CD8-positive, alpha-beta memory T cell (primary cell): ENCODE measurements at regions not wholly inside any gene's neighbourhood (a gene's known extent, or its start where the extent isn't known, plus 50 kb on each side); places are given as distances from the start of the nearest gene placed in this dataset.

ENCODE experiments used
- CTCF ChIA-PET: fragments of 350-600 bp; sonication (Branson Sonifier 250); formaldehyde crosslinking; loops from one replicate; lab custom pipeline; 2021; ENCODE audit warnings: antibody characterized with exemption; lab: Charles Lee
- POLR2A ChIA-PET: fragments of 350-600 bp; sonication (Branson Sonifier 250); formaldehyde crosslinking; loops from one replicate; lab custom pipeline; 2021; ENCODE audit warnings: antibody characterized with exemption; lab: Charles Lee
- DNase-seq, 5 donors: peaks; one replicate each; pipeline versions ENCODE4 v3.0.0 to v3.0.0-alpha.2; 2020 to 2022; ENCODE audit warnings: mixed read lengths in 1 of 5
- H3K27ac ChIP-seq: one replicate; pipeline ENCODE4 v1.7.0; 2013; ENCODE audit warnings: low read depth, mild to moderate bottlenecking, low read length, moderate library complexity
- H3K27me3 ChIP-seq: 2 replicates; pipeline ENCODE4 v1.7.0; 2013; ENCODE audit warnings: low read length, mild to moderate bottlenecking; ENCODE audit not compliant: insufficient read depth, poor library complexity, severe bottlenecking
- H3K36me3 ChIP-seq: 2 replicates; pipeline ENCODE4 v1.7.0; 2013; ENCODE audit warnings: mild to moderate bottlenecking, low read length, moderate library complexity; ENCODE audit not compliant: insufficient read depth
- H3K4me1 ChIP-seq: 2 replicates; pipeline ENCODE4 v1.7.0; 2013; ENCODE audit warnings: mild to moderate bottlenecking, low read length, moderate library complexity; ENCODE audit not compliant: insufficient read depth
- H3K4me3 ChIP-seq: 2 replicates; pipeline ENCODE4 v1.7.0; 2013; ENCODE audit warnings: mild to moderate bottlenecking, low read length
- H3K9me3 ChIP-seq: 2 replicates; pipeline ENCODE4 v1.7.0; 2013; ENCODE audit warnings: mild to moderate bottlenecking, low read length
- H3K27ac Mint-ChIP-seq, 8 donors: one replicate each; pipeline ENCODE4 v1.8.0; 2020 to 2021; ENCODE audit warnings: mixed read lengths in 8 of 8, mild to moderate bottlenecking in 6 of 8, inconsistent platforms in 3 of 8, moderate library complexity in 3 of 8
- H3K27me3 Mint-ChIP-seq, 2 donors: one replicate each; pipeline ENCODE4 v1.8.0; 2020 to 2021; ENCODE audit warnings: mixed read lengths in 2 of 2, mild to moderate bottlenecking in 1 of 2, moderate library complexity in 1 of 2
- H3K36me3 Mint-ChIP-seq, 3 donors: one replicate each; pipeline ENCODE4 v1.8.0; 2020 to 2021; ENCODE audit warnings: mixed read lengths in 3 of 3, inconsistent platforms in 1 of 3, mild to moderate bottlenecking in 1 of 3
- H3K4me1 Mint-ChIP-seq, 3 donors: one replicate each; pipeline ENCODE4 v1.8.0; 2020 to 2021; ENCODE audit warnings: mixed read lengths in 3 of 3, inconsistent platforms in 1 of 3, mild to moderate bottlenecking in 1 of 3
- H3K4me3 Mint-ChIP-seq, 7 donors: one replicate each; pipeline ENCODE4 v1.8.0; 2020 to 2021; ENCODE audit warnings: mixed read lengths in 7 of 7, mild to moderate bottlenecking in 6 of 7, moderate library complexity in 4 of 7, inconsistent platforms in 2 of 7
- H3K9me3 Mint-ChIP-seq, 5 donors: one replicate each; pipeline ENCODE4 v1.8.0; 2020 to 2022; ENCODE audit warnings: mixed read lengths in 5 of 5, mild to moderate bottlenecking in 3 of 5, moderate library complexity in 2 of 5, inconsistent platforms in 1 of 5

- ChIA-PET CTCF (no interaction called here), POLR2A (no interaction called here)
- H3K27ac Mint-ChIP-seq, result no peak overlapping the region
Observed at GRCh38 chr2:121140734-121141133, 144.3 kb downstream of the TFCP2L1 start.

GRCh38 chr2:121142452-121142851 is 142.6 kb downstream of the TFCP2L1 start:
- H3K27me3 Mint-ChIP-seq, result peaks cover 2 to 4% of the 10 kb centered on the region in 2 donors
- ChIA-PET CTCF (no interaction called here), POLR2A (no interaction called here)
- H3K36me3 ChIP-seq, result no peaks in the 10 kb centered on the region
- no peaks in the 10 kb centered on the region for H3K4me1 ChIP-seq
- no peak overlapping the region for H3K27ac ChIP-seq
- H3K9me3 ChIP-seq, result no peaks in the 10 kb centered on the region
- H3K4me3 Mint-ChIP-seq, result no peak overlapping the region
- H3K9me3 Mint-ChIP-seq, result peaks cover 0 to 5% (median 0%) of the 10 kb centered on the region in 5 donors
- no peaks in the 10 kb centered on the region for H3K36me3 Mint-ChIP-seq
- no peak overlapping the region for H3K4me3 ChIP-seq
- no peak overlapping the region for H3K27ac Mint-ChIP-seq
- H3K27me3 ChIP-seq, result no peaks in the 10 kb centered on the region
- no peak for DNase-seq
- no peaks in the 10 kb centered on the region for H3K4me1 Mint-ChIP-seq

More at GRCh38 chr2:121140734-121141133, 144.3 kb downstream of the TFCP2L1 start:
- H3K27me3 Mint-ChIP-seq, result peaks cover 2 to 4% of the 10 kb centered on the region in 2 donors
- H3K4me3 Mint-ChIP-seq, result no peak overlapping the region
- Histone ChIP-seq H3K9me3 (no peaks in the 10 kb centered on the region), H3K4me1 (no peaks in the 10 kb centered on the region), H3K27ac (no peak overlapping the region), H3K36me3 (no peaks in the 10 kb centered on the region), H3K27me3 (no peaks in the 10 kb centered on the region), H3K4me3 (no peak overlapping the region)
- H3K4me1 Mint-ChIP-seq, result no peaks in the 10 kb centered on the region
- H3K36me3 Mint-ChIP-seq, result no peaks in the 10 kb centered on the region
- peaks cover 0 to 5% (median 0%) of the 10 kb centered on the region in 5 donors for H3K9me3 Mint-ChIP-seq
- no peak for DNase-seq

- Histone ChIP-seq H3K4me3 (no peak overlapping the region), H3K36me3 (no peaks in the 10 kb centered on the region), H3K4me1 (no peaks in the 10 kb centered on the region), H3K9me3 (no peaks in the 10 kb centered on the region), H3K27me3 (no peaks in the 10 kb centered on the region), H3K27ac (no peak overlapping the region)
- ChIA-PET POLR2A (no interaction called here), CTCF (no interaction called here)
- Mint-ChIP-seq H3K36me3 (no peaks in the 10 kb centered on the region), H3K9me3 (peaks cover 0 to 5% (median 0%) of the 10 kb centered on the region in 5 donors), H3K27ac (no peak overlapping the region), H3K4me1 (no peaks in the 10 kb centered on the region), H3K4me3 (no peak overlapping the region), H3K27me3 (peaks cover 2 to 4% of the 10 kb centered on the region in 2 donors)
- no peak for DNase-seq
Observed at GRCh38 chr2:121144111-121144510, 140.9 kb downstream of the TFCP2L1 start.

GRCh38 chr2:121146630-121147029 is 138.4 kb downstream of the TFCP2L1 start:
- CTCF ChIA-PET, result no interaction called here
- H3K36me3 Mint-ChIP-seq, result no peaks in the 10 kb centered on the region

GRCh38 chr2:121147766-121148165 is 137.2 kb downstream of the TFCP2L1 start:
- H3K4me3 ChIP-seq, result no peak overlapping the region
- H3K9me3 ChIP-seq, result no peaks in the 10 kb centered on the region
- no peak overlapping the region for H3K27ac ChIP-seq
- no peaks in the 10 kb centered on the region for H3K36me3 ChIP-seq
- ChIA-PET POLR2A (no interaction called here), CTCF (no interaction called here)
- Mint-ChIP-seq H3K27me3 (peaks cover 0 to 2% of the 10 kb centered on the region in 2 donors), H3K27ac (no peak overlapping the region), H3K36me3 (no peaks in the 10 kb centered on the region), H3K9me3 (no peaks in the 10 kb centered on the region), H3K4me1 (no peaks in the 10 kb centered on the region), H3K4me3 (no peak overlapping the region)
- no peaks in the 10 kb centered on the region for H3K27me3 ChIP-seq
- no peak for DNase-seq
- no peaks in the 10 kb centered on the region for H3K4me1 ChIP-seq

More at GRCh38 chr2:121146630-121147029, 138.4 kb downstream of the TFCP2L1 start:
- H3K27ac Mint-ChIP-seq, result no peak overlapping the region
- peaks cover 0 to 5% (median 0%) of the 10 kb centered on the region in 5 donors for H3K9me3 Mint-ChIP-seq
- POLR2A ChIA-PET, result no interaction called here
- Histone ChIP-seq H3K9me3 (no peaks in the 10 kb centered on the region), H3K27ac (no peak overlapping the region), H3K4me1 (no peaks in the 10 kb centered on the region), H3K27me3 (no peaks in the 10 kb centered on the region), H3K36me3 (no peaks in the 10 kb centered on the region), H3K4me3 (no peak overlapping the region)
- no peak overlapping the region for H3K4me3 Mint-ChIP-seq
- DNase-seq, result no peak
- no peaks in the 10 kb centered on the region for H3K4me1 Mint-ChIP-seq
- H3K27me3 Mint-ChIP-seq, result peaks cover 2 to 4% of the 10 kb centered on the region in 2 donors

- Histone ChIP-seq H3K27ac (no peak overlapping the region), H3K9me3 (no peaks in the 10 kb centered on the region), H3K36me3 (no peaks in the 10 kb centered on the region), H3K4me1 (no peaks in the 10 kb centered on the region), H3K27me3 (no peaks in the 10 kb centered on the region), H3K4me3 (no peak overlapping the region)
- ChIA-PET POLR2A (no interaction called here), CTCF (no interaction called here)
- no peaks in the 10 kb centered on the region for H3K9me3 Mint-ChIP-seq
- no peaks in the 10 kb centered on the region for H3K36me3 Mint-ChIP-seq
- no peak overlapping the region for H3K27ac Mint-ChIP-seq
- peaks cover 0 to 2% of the 10 kb centered on the region in 2 donors for H3K27me3 Mint-ChIP-seq
- no peaks in the 10 kb centered on the region for H3K4me1 Mint-ChIP-seq
- H3K4me3 Mint-ChIP-seq, result no peak overlapping the region
- DNase-seq, result no peak
Observed at GRCh38 chr2:121148481-121148880, 136.5 kb downstream of the TFCP2L1 start.

- H3K27ac ChIP-seq, result no peak overlapping the region
- H3K27me3 Mint-ChIP-seq, result peaks cover 0 to 2% of the 10 kb centered on the region in 2 donors
- CTCF ChIA-PET, result no interaction called here
- DNase-seq, result no peak
- no peak overlapping the region for H3K4me3 ChIP-seq
- no peak overlapping the region for H3K27ac Mint-ChIP-seq
- H3K36me3 Mint-ChIP-seq, result no peaks in the 10 kb centered on the region
- H3K4me3 Mint-ChIP-seq, result no peak overlapping the region
- H3K9me3 Mint-ChIP-seq, result no peaks in the 10 kb centered on the region
- no peaks in the 10 kb centered on the region for H3K27me3 ChIP-seq
- H3K36me3 ChIP-seq, result no peaks in the 10 kb centered on the region
- no peaks in the 10 kb centered on the region for H3K4me1 ChIP-seq
- no peaks in the 10 kb centered on the region for H3K9me3 ChIP-seq
- POLR2A ChIA-PET, result no interaction called here
- H3K4me1 Mint-ChIP-seq, result no peaks in the 10 kb centered on the region
Observed at GRCh38 chr2:121149384-121149783, 135.6 kb downstream of the TFCP2L1 start.

- Histone ChIP-seq H3K36me3 (no peaks in the 10 kb centered on the region), H3K27ac (no peak overlapping the region), H3K27me3 (no peaks in the 10 kb centered on the region), H3K4me1 (no peaks in the 10 kb centered on the region), H3K4me3 (no peak overlapping the region), H3K9me3 (no peaks in the 10 kb centered on the region)
- ChIA-PET CTCF (no interaction called here), POLR2A (no interaction called here)
- no peak for DNase-seq
- no peak overlapping the region for H3K4me3 Mint-ChIP-seq
- H3K27me3 Mint-ChIP-seq, result peaks cover 0 to 4% of the 10 kb centered on the region in 2 donors
- no peaks in the 10 kb centered on the region for H3K4me1 Mint-ChIP-seq
- H3K9me3 Mint-ChIP-seq, result peaks cover 0 to under 1% (median 0%) of the 10 kb centered on the region in 5 donors
- peak overlapping the region in 1 of 8 donors; percentile 75 for H3K27ac Mint-ChIP-seq
- no peaks in the 10 kb centered on the region for H3K36me3 Mint-ChIP-seq
Observed at GRCh38 chr2:121150126-121150525, 134.9 kb downstream of the TFCP2L1 start.

GRCh38 chr2:121150713-121151112 is 134.3 kb downstream of the TFCP2L1 start:
- no peaks in the 10 kb centered on the region for H3K36me3 Mint-ChIP-seq
- Histone ChIP-seq H3K9me3 (no peaks in the 10 kb centered on the region), H3K27me3 (no peaks in the 10 kb centered on the region), H3K4me1 (no peaks in the 10 kb centered on the region), H3K4me3 (no peak overlapping the region), H3K36me3 (no peaks in the 10 kb centered on the region), H3K27ac (no peak overlapping the region)
- H3K9me3 Mint-ChIP-seq, result peaks cover 0 to 2% (median 0%) of the 10 kb centered on the region in 5 donors
- H3K27me3 Mint-ChIP-seq, result peaks cover 0 to 4% of the 10 kb centered on the region in 2 donors
- no peak overlapping the region for H3K4me3 Mint-ChIP-seq
- CTCF ChIA-PET, result no interaction called here
- DNase-seq, result no peak
- no peaks in the 10 kb centered on the region for H3K4me1 Mint-ChIP-seq
- POLR2A ChIA-PET, result no interaction called here
- no peak overlapping the region for H3K27ac Mint-ChIP-seq
